ENCODE measurements at regions not wholly inside any gene's neighbourhood (a gene's known extent, or its start where the extent isn't known, plus 50 kb on each side); places are given as distances from the start of the nearest gene placed in this dataset.

- no peak for DNase-seq (ENCODE audit: low read depth in 1 of 2, low spot score in 1 of 2)
- Histone ChIP-seq H3K27ac (replicated peaks) (no peak overlapping the region), H3K27me3 (ENCODE audit: insufficient read depth, poor library complexity, severe bottlenecking) (no peaks in the 10 kb centered on the region), H3K4me3 (replicated peaks; ENCODE audit: insufficient read depth, low read length) (no peak overlapping the region)
- TF ChIP-seq GABPA (IDR thresholded peaks at IDR 0.05; ENCODE audit: low read depth) (no peak), REST (IDR thresholded peaks at IDR 0.05; ENCODE audit: insufficient replicate concordance, low read depth) (no peak), SPI1 (IDR thresholded peaks at IDR 0.05; ENCODE audit: borderline replicate concordance, low read depth) (no peak), POLR2AphosphoS5 (IDR thresholded peaks at IDR 0.05; ENCODE audit: low read depth) (no peak)
- TF ChIP-seq, protein P1, sequence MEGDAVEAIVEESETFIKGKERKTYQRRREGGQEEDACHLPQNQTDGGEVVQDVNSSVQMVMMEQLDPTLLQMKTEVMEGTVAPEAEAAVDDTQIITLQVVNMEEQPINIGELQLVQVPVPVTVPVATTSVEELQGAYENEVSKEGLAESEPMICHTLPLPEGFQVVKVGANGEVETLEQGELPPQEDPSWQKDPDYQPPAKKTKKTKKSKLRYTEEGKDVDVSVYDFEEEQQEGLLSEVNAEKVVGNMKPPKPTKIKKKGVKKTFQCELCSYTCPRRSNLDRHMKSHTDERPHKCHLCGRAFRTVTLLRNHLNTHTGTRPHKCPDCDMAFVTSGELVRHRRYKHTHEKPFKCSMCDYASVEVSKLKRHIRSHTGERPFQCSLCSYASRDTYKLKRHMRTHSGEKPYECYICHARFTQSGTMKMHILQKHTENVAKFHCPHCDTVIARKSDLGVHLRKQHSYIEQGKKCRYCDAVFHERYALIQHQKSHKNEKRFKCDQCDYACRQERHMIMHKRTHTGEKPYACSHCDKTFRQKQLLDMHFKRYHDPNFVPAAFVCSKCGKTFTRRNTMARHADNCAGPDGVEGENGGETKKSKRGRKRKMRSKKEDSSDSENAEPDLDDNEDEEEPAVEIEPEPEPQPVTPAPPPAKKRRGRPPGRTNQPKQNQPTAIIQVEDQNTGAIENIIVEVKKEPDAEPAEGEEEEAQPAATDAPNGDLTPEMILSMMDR (IDR thresholded peaks at IDR 0.05; ENCODE audit: insufficient read depth, low read length) = no peak
Measured at GRCh38 chr16:89033796-89034572, 57.0 kb upstream of the CBFA2T3 start.

- Histone ChIP-seq H3K4me3 (replicated peaks; ENCODE audit: insufficient read depth, low read length) (no peak overlapping the region), H3K27ac (replicated peaks) (no peak overlapping the region), H3K27me3 (ENCODE audit: insufficient read depth, poor library complexity, severe bottlenecking) (no peaks in the 10 kb centered on the region)
- TF ChIP-seq SPI1 (IDR thresholded peaks at IDR 0.05; ENCODE audit: borderline replicate concordance, low read depth) = no peak
- no peak for TF ChIP-seq GABPA (IDR thresholded peaks at IDR 0.05; ENCODE audit: low read depth)
- TF ChIP-seq REST (IDR thresholded peaks at IDR 0.05; ENCODE audit: insufficient replicate concordance, low read depth) = no peak
- TF ChIP-seq POLR2AphosphoS5 (IDR thresholded peaks at IDR 0.05; ENCODE audit: low read depth) = no peak
- TF ChIP-seq, protein P1 (IDR thresholded peaks at IDR 0.05; ENCODE audit: insufficient read depth, low read length) = no peak
- DNase-seq (ENCODE audit: low read depth in 1 of 2, low spot score in 1 of 2) = no peak
Measured at GRCh38 chr16:89034573-89034961, 57.6 kb upstream of the CBFA2T3 start.

- no peak overlapping the region for H3K4me3 ChIP-seq (replicated peaks; ENCODE audit: insufficient read depth, low read length)
- no peak for DNase-seq (ENCODE audit: low read depth in 1 of 2, low spot score in 1 of 2)
- no peak overlapping the region for H3K27ac ChIP-seq (replicated peaks)
- TF ChIP-seq SPI1 (IDR thresholded peaks at IDR 0.05; ENCODE audit: borderline replicate concordance, low read depth) (no peak), GABPA (IDR thresholded peaks at IDR 0.05; ENCODE audit: low read depth) (no peak), POLR2AphosphoS5 (IDR thresholded peaks at IDR 0.05; ENCODE audit: low read depth) (no peak), REST (IDR thresholded peaks at IDR 0.05; ENCODE audit: insufficient replicate concordance, low read depth) (no peak)
- TF ChIP-seq, protein P1 (IDR thresholded peaks at IDR 0.05; ENCODE audit: insufficient read depth, low read length) = no peak
- H3K27me3 ChIP-seq (ENCODE audit: insufficient read depth, poor library complexity, severe bottlenecking) = no peaks in the 10 kb centered on the region
Measured at GRCh38 chr16:89034971-89035668, 58.1 kb upstream of the CBFA2T3 start.
